DND-41 (cell line): ENCODE measurements at regions not wholly inside any gene's neighbourhood (a gene's known extent, or its start where the extent isn't known, plus 50 kb on each side); places are given as distances from the start of the nearest gene placed in this dataset.

Source experiments
- EZH2 ChIP-seq: IDR thresholded peaks from 3 replicates; pipeline ENCODE4 v1.6.1; 2012; ENCODE audit warnings: borderline replicate concordance, low read depth, mild to moderate bottlenecking, moderate library complexity, low read length, inconsistent platforms; ENCODE audit not compliant: severe bottlenecking
- TF ChIP-seq, protein P1 (sequence below): IDR thresholded peaks from 2 replicates; pipeline ENCODE4 v1.5.1; 2012; ENCODE audit warnings: borderline replicate concordance, low read length, moderate library complexity, mild to moderate bottlenecking; ENCODE audit not compliant: poor library complexity, severe bottlenecking; ENCODE audit errors: extremely low read depth

DNA sequence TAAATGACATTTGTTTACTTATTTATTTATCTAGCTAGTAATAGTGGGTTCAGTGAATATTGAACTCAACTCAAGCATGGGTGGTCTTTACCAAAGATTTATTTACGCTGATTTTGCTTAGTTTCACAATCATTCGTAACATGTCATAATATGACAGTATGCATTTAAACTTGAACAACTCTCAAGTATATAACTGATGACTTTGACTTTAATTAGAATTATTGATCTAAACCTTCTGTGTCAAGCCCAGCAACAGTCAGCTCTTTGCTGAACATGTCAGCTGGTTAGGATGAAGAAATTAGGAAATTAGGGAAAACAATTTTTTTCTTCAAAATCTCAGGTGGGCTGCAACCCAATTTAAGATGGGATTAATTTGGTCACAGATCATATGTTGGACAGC is 210.5 kb upstream of the G2E3 start:
- TF ChIP-seq, protein P1, sequence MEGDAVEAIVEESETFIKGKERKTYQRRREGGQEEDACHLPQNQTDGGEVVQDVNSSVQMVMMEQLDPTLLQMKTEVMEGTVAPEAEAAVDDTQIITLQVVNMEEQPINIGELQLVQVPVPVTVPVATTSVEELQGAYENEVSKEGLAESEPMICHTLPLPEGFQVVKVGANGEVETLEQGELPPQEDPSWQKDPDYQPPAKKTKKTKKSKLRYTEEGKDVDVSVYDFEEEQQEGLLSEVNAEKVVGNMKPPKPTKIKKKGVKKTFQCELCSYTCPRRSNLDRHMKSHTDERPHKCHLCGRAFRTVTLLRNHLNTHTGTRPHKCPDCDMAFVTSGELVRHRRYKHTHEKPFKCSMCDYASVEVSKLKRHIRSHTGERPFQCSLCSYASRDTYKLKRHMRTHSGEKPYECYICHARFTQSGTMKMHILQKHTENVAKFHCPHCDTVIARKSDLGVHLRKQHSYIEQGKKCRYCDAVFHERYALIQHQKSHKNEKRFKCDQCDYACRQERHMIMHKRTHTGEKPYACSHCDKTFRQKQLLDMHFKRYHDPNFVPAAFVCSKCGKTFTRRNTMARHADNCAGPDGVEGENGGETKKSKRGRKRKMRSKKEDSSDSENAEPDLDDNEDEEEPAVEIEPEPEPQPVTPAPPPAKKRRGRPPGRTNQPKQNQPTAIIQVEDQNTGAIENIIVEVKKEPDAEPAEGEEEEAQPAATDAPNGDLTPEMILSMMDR: no peak
- no peak for TF ChIP-seq EZH2
